Activated CD4-positive, alpha-beta T cell treated with anti-CD3 and anti-CD28 coated beads, Interleukin-2, amount 10 ng/mL, durations not matched to agents 24 days and 14 days (primary cell): ENCODE measurements at regions not wholly inside any gene's neighbourhood (a gene's known extent, or its start where the extent isn't known, plus 50 kb on each side); places are given as distances from the start of the nearest gene placed in this dataset.
A peak's percentile ranks its signal among the peaks of the same experiment; 100 is the strongest.

Source experiments
- DNase-seq: peaks from one replicate; pipeline ENCODE4 v3.0.0; 2022
- H3K27ac Mint-ChIP-seq: one replicate; pipeline ENCODE4 v1.8.0; 2022; ENCODE audit warnings: mild to moderate bottlenecking, mixed read lengths
- H3K27me3 Mint-ChIP-seq: one replicate; pipeline ENCODE4 v1.8.0; 2022; ENCODE audit warnings: mixed read lengths
- H3K36me3 Mint-ChIP-seq: one replicate; pipeline ENCODE4 v1.8.0; 2022; ENCODE audit warnings: low read depth, mild to moderate bottlenecking, mixed read lengths
- H3K4me1 Mint-ChIP-seq: one replicate; pipeline ENCODE4 v1.8.0; 2021; ENCODE audit warnings: mixed read lengths
- H3K4me3 Mint-ChIP-seq: one replicate; pipeline ENCODE4 v1.8.0; 2022; ENCODE audit warnings: mild to moderate bottlenecking, moderate library complexity, mixed read lengths
- H3K9me3 Mint-ChIP-seq: one replicate; pipeline ENCODE4 v1.8.0; 2021; ENCODE audit warnings: mixed read lengths
- intact Hi-C: fragments of 100-400 bp; cut with micrococcal nuclease; formaldehyde crosslinking; loops from one replicate; pipeline ENCODE4 v1.15.1; 2023

DNA sequence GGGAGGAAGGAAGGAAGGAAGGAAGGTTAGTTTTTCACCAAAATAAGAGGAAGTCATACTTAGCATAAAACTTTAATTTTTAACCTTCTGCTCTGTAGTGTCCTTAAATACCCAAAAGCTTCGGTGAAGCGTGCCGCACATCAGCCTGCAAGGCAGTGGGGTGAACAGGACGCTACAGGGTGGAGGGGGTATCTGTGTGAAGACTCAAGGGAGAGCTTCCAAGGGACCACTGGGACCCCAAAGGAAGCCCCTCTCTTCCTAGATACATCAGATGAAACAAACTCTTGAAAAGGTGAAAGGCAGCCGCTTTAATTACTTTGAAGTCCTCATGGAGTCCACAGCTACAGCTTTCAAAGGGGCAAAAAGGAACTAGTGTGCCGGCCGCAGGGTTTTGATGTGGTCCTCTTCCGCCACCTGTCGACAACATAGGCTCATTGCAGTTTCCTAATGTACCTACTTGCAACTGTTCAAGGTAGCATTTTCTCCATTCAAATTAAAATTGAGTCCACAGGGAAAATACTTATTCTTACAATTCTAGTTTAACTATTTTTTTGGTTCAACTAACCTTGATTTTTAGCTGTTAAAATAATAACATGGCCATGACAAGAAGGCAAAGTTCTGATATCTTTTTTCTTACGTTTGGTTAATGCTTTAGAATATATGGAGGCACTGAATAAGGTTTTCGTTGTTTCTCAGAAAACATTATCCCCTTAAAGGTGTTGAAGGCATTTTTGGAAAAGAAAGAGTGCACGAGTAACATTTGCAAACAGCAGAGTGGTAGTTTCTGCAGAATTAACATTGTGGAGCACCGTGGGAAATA is 135.0 kb upstream of the RIPOR2 start:
- Mint-ChIP-seq H3K27me3 (peaks cover 6% of the 10 kb centered on the region), H3K36me3 (peaks cover 2% of the 10 kb centered on the region), H3K27ac (peak overlapping the region; percentile 78), H3K4me3 (peak overlapping the region; percentile 48), H3K9me3 (peaks cover 6% of the 10 kb centered on the region), H3K4me1 (peaks cover 9% of the 10 kb centered on the region)
- intact Hi-C loops: loop anchor here (1.0 to 5.0 kb wide), 7 partner anchors 28 to 488 kb away; partner anchors contain the start of gene RIPOR2
- peak; percentile 93 for DNase-seq

DNA sequence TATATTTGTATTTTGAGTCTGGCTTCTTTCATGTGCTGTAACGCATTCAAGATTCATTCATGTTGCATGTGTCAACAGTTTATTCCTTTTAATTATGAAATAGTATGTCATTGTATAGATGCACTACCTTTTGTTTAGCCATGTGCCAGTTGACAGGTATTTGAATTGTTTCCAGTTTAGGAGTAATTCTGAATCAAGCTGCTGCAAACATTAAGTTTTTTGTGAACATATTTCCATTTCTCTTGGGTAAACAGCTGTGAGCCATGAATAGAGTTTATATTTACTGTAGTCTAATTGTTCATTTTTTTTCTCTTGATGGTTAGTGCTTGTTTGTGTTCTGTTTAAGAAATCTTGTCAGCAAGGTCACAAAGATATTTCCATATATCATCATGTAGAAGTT is 142.4 kb upstream of the RIPOR2 start:
- Mint-ChIP-seq H3K36me3 (peaks cover 29% of the 10 kb centered on the region), H3K27me3 (no peaks in the 10 kb centered on the region), H3K27ac (no peak overlapping the region), H3K4me1 (peaks cover 15% of the 10 kb centered on the region), H3K9me3 (no peaks in the 10 kb centered on the region), H3K4me3 (no peak overlapping the region)
- no peak for DNase-seq
- intact Hi-C loops: no loop called here

DNA sequence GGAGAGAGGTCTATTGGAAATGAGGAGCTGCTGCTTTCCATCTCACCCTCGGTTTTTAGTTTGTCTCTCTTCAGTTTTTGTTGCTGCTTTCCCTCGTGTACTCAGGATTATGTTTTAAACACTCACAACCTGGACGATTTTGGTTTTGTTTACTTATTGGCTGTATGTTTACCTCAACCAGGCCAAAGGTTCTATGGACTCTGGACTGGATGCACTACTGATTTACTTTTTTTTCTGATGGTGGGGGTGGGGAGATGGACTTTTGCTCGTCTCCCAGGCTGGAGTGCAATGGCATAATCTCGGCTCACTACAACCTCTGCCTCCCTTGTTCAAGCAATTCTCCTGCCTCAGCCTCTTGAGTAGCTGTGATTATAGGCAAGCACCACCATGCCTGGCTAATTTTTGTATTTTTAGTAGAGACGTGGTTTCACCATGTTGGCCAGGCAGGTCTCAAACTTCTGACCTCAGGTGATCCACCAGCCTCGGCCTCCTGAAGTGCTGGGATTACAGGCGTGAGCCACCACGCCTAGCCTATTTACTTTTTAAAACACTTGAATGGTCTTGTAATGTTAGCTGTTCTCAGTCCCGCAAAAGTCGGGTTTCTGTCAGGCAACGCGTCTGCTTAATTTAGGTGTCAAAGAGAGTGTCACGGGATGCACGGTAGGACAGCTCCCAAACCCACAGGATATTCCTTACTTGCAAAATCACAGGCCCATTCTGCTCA is 148.2 kb upstream of the RIPOR2 start:
- Mint-ChIP-seq H3K4me1 (peaks cover 15% of the 10 kb centered on the region), H3K4me3 (no peak overlapping the region), H3K27me3 (no peaks in the 10 kb centered on the region), H3K9me3 (no peaks in the 10 kb centered on the region), H3K27ac (peak overlapping the region; percentile 42), H3K36me3 (peaks cover 42% of the 10 kb centered on the region)
- intact Hi-C loops: no loop called here
- no peak for DNase-seq

DNA sequence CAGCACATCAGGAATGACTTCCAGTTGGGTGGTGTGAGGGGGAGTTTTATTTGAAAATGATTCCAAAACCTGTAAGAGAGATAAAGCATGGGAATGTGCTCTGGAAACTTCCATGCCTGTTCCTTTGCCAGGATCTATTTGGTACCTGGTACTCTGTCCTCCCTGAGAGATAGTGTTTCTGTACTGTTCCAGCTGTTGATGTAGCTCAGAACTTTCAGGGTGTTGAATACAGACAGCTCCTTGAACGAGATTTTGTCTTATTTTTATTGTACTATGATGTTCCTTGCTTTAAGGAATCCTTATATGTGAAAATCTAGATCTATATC is 148.7 kb upstream of the RIPOR2 start:
- intact Hi-C loops: no loop called here
- H3K27ac Mint-ChIP-seq: no peak overlapping the region
- H3K27me3 Mint-ChIP-seq: no peaks in the 10 kb centered on the region
- peaks cover 42% of the 10 kb centered on the region for H3K36me3 Mint-ChIP-seq
- no peak for DNase-seq
- no peak overlapping the region for H3K4me3 Mint-ChIP-seq
- H3K4me1 Mint-ChIP-seq: peaks cover 20% of the 10 kb centered on the region
- H3K9me3 Mint-ChIP-seq: no peaks in the 10 kb centered on the region

DNA sequence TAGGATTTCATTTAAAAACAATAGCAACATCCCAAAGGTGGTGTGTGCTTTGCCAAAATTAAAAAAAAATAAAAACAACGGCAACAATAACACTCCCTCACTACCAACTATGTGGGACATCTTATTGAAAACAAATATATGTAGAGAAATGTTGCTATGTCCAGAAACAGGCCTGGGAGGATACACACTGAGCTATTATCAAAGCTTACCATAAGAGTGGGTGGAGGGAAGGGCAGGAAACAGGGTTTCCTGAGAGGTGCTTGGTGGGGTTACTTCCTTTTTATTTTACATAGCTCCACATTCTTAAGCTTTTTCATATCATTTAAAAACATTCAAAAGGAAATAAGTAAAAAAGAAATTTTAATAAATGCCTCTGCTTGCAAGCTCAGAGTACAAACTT is 150.0 kb upstream of the RIPOR2 start:
- Mint-ChIP-seq H3K4me1 (peaks cover 22% of the 10 kb centered on the region), H3K27ac (peak overlapping the region; percentile 32), H3K36me3 (peaks cover 36% of the 10 kb centered on the region), H3K27me3 (no peaks in the 10 kb centered on the region), H3K9me3 (no peaks in the 10 kb centered on the region), H3K4me3 (no peak overlapping the region)
- intact Hi-C loops: loop anchor here (5.0 kb wide), 1 partner anchor 92 kb away; no protein-coding TSS in a partner anchor
- no peak for DNase-seq

DNA sequence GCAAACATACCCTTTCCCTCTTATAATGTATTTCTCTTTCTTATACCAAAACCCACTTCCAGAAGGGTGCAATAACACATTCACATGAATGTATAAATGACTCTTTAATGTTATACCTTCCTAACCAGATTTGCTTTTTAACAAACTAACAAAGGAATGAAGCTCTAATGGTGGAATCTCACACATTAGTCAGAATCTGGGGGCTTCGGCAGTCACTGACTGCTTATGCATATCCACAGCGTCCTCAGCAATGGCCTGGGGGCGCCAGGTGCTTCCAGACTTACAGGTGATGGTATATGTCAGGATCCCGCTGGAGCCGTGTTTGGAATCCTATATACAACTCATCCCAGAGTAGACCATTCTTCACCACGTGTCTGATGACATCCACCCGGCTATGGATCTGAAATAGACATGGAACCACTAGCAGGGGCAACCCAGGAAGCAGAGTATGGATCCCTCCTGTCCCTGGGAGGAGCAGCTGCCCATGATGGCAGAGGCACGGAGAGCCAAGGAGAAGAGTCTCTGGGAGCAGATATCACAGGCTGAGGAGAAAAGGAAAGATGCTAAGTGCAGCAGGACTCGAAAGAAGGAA is 150.8 kb upstream of the RIPOR2 start:
- intact Hi-C loops: loop anchor here (5.0 kb wide), 1 partner anchor 91 kb away; no protein-coding TSS in a partner anchor
- Mint-ChIP-seq H3K27ac (no peak overlapping the region), H3K4me3 (no peak overlapping the region), H3K36me3 (peaks cover 39% of the 10 kb centered on the region), H3K9me3 (no peaks in the 10 kb centered on the region), H3K4me1 (peaks cover 21% of the 10 kb centered on the region), H3K27me3 (no peaks in the 10 kb centered on the region)
- no peak for DNase-seq

- intact Hi-C loops: loop anchor here (5.0 kb wide), 1 partner anchor 89 kb away; no protein-coding TSS in a partner anchor
- H3K9me3 Mint-ChIP-seq: no peaks in the 10 kb centered on the region
- peaks cover 43% of the 10 kb centered on the region for H3K36me3 Mint-ChIP-seq
These were observed 152.8 kb upstream of the RIPOR2 start for GRCh38 chr6:25088513-25088912.

GRCh38 chr6:25089442-25089841 is 153.7 kb upstream of the RIPOR2 start:
- Mint-ChIP-seq H3K4me1 (peaks cover 21% of the 10 kb centered on the region), H3K9me3 (no peaks in the 10 kb centered on the region), H3K27me3 (no peaks in the 10 kb centered on the region), H3K27ac (peak overlapping the region; percentile 83), H3K4me3 (no peak overlapping the region), H3K36me3 (peaks cover 41% of the 10 kb centered on the region)
- DNase-seq: no peak
- intact Hi-C loops: loop anchor here (5.0 kb wide), 1 partner anchor 88 kb away; no protein-coding TSS in a partner anchor

More at GRCh38 chr6:25088513-25088912, 152.8 kb upstream of the RIPOR2 start:
- peaks cover 21% of the 10 kb centered on the region for H3K4me1 Mint-ChIP-seq
- DNase-seq: no peak
- no peaks in the 10 kb centered on the region for H3K27me3 Mint-ChIP-seq
- no peak overlapping the region for H3K27ac Mint-ChIP-seq
- no peak overlapping the region for H3K4me3 Mint-ChIP-seq

- Mint-ChIP-seq H3K9me3 (no peaks in the 10 kb centered on the region), H3K4me3 (no peak overlapping the region), H3K4me1 (peaks cover 9% of the 10 kb centered on the region), H3K27ac (peak overlapping the region; percentile 53), H3K27me3 (no peaks in the 10 kb centered on the region), H3K36me3 (peaks cover 70% of the 10 kb centered on the region)
- intact Hi-C loops: no loop called here
- DNase-seq: no peak
These were observed 159.0 kb upstream of the RIPOR2 start for GRCh38 chr6:25094726-25095125.

DNA sequence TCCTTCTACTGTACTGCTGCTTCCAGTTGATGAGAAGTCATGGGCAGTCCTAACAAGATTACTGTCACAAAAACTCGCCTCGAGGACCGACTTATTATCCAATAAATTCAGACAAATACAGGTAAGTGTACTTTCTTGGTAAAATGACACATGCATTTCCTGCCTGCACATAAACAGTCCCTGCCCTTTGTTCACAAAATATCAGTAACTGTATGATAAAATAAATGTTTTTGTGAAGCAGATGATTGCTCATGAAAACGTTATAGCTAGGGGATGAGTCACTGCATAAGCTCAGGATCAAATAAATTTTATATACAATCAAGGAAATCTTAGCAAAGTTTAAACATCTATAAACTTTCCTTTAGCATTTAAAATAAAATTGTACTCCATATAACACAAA is 164.5 kb upstream of the RIPOR2 start:
- no peak overlapping the region for H3K27ac Mint-ChIP-seq
- H3K4me3 Mint-ChIP-seq: no peak overlapping the region
- no peaks in the 10 kb centered on the region for H3K9me3 Mint-ChIP-seq
- peaks cover 17% of the 10 kb centered on the region for H3K4me1 Mint-ChIP-seq
- peaks cover 64% of the 10 kb centered on the region for H3K36me3 Mint-ChIP-seq
- no peak for DNase-seq
- intact Hi-C loops: no loop called here
- no peaks in the 10 kb centered on the region for H3K27me3 Mint-ChIP-seq

GRCh38 chr6:25103603-25104002 is 167.8 kb upstream of the RIPOR2 start:
- Mint-ChIP-seq H3K27me3 (no peaks in the 10 kb centered on the region), H3K4me3 (no peak overlapping the region), H3K27ac (peak overlapping the region; percentile 25), H3K36me3 (peaks cover 71% of the 10 kb centered on the region), H3K9me3 (no peaks in the 10 kb centered on the region), H3K4me1 (peaks cover 34% of the 10 kb centered on the region)
- intact Hi-C loops: no loop called here
- no peak for DNase-seq

DNA sequence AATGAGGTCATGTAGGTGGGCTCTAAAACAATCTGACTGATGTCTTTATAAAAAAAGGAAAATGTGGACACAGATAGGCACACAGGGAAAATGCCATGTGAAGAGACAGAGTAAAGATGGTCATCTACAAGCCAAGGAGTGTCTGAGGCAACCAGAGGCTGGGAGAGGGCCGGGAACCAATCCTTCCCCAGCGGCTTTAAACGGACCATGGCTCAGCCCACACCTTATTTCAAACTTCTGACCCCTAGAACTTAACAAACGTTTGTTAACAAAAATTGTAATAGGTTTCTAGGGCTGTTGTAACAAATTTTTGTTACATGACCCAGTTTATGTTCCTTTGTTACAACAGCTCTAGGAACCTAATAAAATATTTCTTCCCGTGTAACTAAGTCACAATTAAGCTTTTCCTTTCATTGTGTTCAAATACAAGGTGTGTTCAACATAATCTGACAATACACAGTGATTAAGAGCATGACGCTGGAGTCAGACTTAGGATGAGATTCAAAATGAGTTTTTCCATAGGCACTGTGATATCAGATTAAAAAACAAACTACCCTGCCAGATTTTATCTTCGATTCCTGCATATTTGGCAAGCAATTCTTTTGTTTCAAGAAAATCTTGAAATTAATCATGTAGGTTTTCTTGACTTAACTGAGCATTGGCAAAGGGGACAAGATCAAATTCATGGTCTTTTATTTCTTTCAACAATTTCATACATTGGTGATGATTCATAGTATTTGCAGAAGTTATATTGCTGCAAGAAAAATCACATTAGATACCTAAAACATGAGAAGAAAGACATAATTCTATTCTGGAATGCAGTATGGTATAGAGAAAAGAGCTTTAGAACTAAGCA is 169.5 kb upstream of the RIPOR2 start:
- Mint-ChIP-seq H3K36me3 (peaks cover 72% of the 10 kb centered on the region), H3K4me1 (peaks cover 31% of the 10 kb centered on the region), H3K27ac (peak overlapping the region; percentile 5), H3K27me3 (no peaks in the 10 kb centered on the region), H3K4me3 (no peak overlapping the region), H3K9me3 (no peaks in the 10 kb centered on the region)
- DNase-seq: no peak
- intact Hi-C loops: no loop called here

GRCh38 chr6:25107218-25107617 is 171.5 kb upstream of the RIPOR2 start:
- H3K4me3 Mint-ChIP-seq: no peak overlapping the region
- intact Hi-C loops: no loop called here
- DNase-seq: no peak
- peaks cover 38% of the 10 kb centered on the region for H3K4me1 Mint-ChIP-seq
- H3K27me3 Mint-ChIP-seq: no peaks in the 10 kb centered on the region
- H3K9me3 Mint-ChIP-seq: no peaks in the 10 kb centered on the region
- peak overlapping the region; percentile 30 for H3K27ac Mint-ChIP-seq
- H3K36me3 Mint-ChIP-seq: peaks cover 81% of the 10 kb centered on the region
